ENCODE measurements at regions not wholly inside any gene's neighbourhood (a gene's known extent, or its start where the extent isn't known, plus 50 kb on each side); places are given as distances from the start of the nearest gene placed in this dataset.
"Not testable (repeated sequence)": the region's sequence is repeated elsewhere in the genome, so short reads cannot be mapped to it uniquely, and the experiment has no call there.

GRCh38 chr18:37871561-37871960, 306.0 kb upstream of the CELF4 start:
- DNase-seq (ENCODE audit: low read depth in 2 of 2), result no peak

GRCh38 chr18:37869051-37869450, 303.5 kb upstream of the CELF4 start:
- no peak for DNase-seq (ENCODE audit: low read depth in 2 of 2)

- DNase-seq (ENCODE audit: low read depth in 2 of 2), result no peak
These were observed 298.5 kb upstream of the CELF4 start for GRCh38 chr18:37864122-37864521.

GRCh38 chr18:37861981-37862380, 296.4 kb upstream of the CELF4 start:
- DNase-seq (ENCODE audit: low read depth in 2 of 2), result no peak

- no peak for DNase-seq (ENCODE audit: low read depth in 2 of 2)
These were observed 288.8 kb upstream of the CELF4 start for GRCh38 chr18:37854396-37854795.

GRCh38 chr18:37853706-37854105, 288.1 kb upstream of the CELF4 start:
- DNase-seq (ENCODE audit: low read depth in 2 of 2), result no peak

- DNase-seq (ENCODE audit: low read depth in 2 of 2), result no peak
These were observed 286.9 kb upstream of the CELF4 start for GRCh38 chr18:37852464-37852863.

- DNase-seq (ENCODE audit: low read depth in 2 of 2), result no peak
These were observed 281.9 kb upstream of the CELF4 start for GRCh38 chr18:37847544-37847943.

GRCh38 chr18:37846996-37847395, 281.4 kb upstream of the CELF4 start:
- DNase-seq (ENCODE audit: low read depth in 2 of 2), result no peak

- no peak for DNase-seq (ENCODE audit: low read depth in 2 of 2)
These were observed 279.9 kb upstream of the CELF4 start for GRCh38 chr18:37845498-37845897.

- no peak for DNase-seq (ENCODE audit: low read depth in 2 of 2)
These were observed 278.8 kb upstream of the CELF4 start for GRCh38 chr18:37844209-37844970.

- no peak for DNase-seq (ENCODE audit: low read depth in 2 of 2)
These were observed 272.5 kb upstream of the CELF4 start for GRCh38 chr18:37838083-37838482.

GRCh38 chr18:37836071-37836970, 270.7 kb upstream of the CELF4 start:
- no peak for DNase-seq (ENCODE audit: low read depth in 2 of 2)

GRCh38 chr18:37832010-37832695, 266.6 kb upstream of the CELF4 start:
- DNase-seq (ENCODE audit: low read depth in 2 of 2), result not testable (repeated sequence)

GRCh38 chr18:37812961-37813360, 247.4 kb upstream of the CELF4 start:
- DNase-seq (ENCODE audit: low read depth in 2 of 2), result no peak

GRCh38 chr18:37805773-37806404, 240.3 kb upstream of the CELF4 start:
- no peak for DNase-seq (ENCODE audit: low read depth in 2 of 2)

GRCh38 chr18:37796823-37797349, 231.3 kb upstream of the CELF4 start:
- no peak for DNase-seq (ENCODE audit: low read depth in 2 of 2)

- no peak for DNase-seq (ENCODE audit: low read depth in 2 of 2)
These were observed 221.9 kb upstream of the CELF4 start for GRCh38 chr18:37787452-37787851.

- no peak for DNase-seq (ENCODE audit: low read depth in 2 of 2)
These were observed 218.2 kb upstream of the CELF4 start for GRCh38 chr18:37783771-37784170.

- DNase-seq (ENCODE audit: low read depth in 2 of 2), result no peak
These were observed 213.6 kb upstream of the CELF4 start for GRCh38 chr18:37779220-37779619.

GRCh38 chr18:37778417-37779165, 213.0 kb upstream of the CELF4 start:
- peak; percentile 7 to 47 for DNase-seq (ENCODE audit: low read depth in 2 of 2)

Data from stimulated activated CD4-positive, alpha-beta T cell treated with anti-CD3 and anti-CD28 coated beads, Interleukin-4, amount 100 ng/mL, for 48 hours (primary cell).